H9 (cell line): ENCODE measurements at regions not wholly inside any gene's neighbourhood (a gene's known extent, or its start where the extent isn't known, plus 50 kb on each side); places are given as distances from the start of the nearest gene placed in this dataset.

Experiments
- DNase-seq: peaks from one replicate; pipeline ENCODE4 v3.0.0-alpha.2; 2017
- H2AFZ ChIP-seq: one replicate; pipeline ENCODE4 v1.6.1; 2013; ENCODE audit warnings: mild to moderate bottlenecking, low read length, control low read depth, moderate library complexity
- H2AK5ac ChIP-seq: 2 replicates; pipeline ENCODE4 v1.6.1; 2013; ENCODE audit warnings: low read length, control low read depth, mixed read lengths; ENCODE audit not compliant: insufficient read length
- H2BK120ac ChIP-seq: one replicate; pipeline ENCODE4 v1.6.1; 2013; ENCODE audit warnings: low read depth, mild to moderate bottlenecking, low read length, control low read depth, inconsistent platforms; ENCODE audit not compliant: poor library complexity, severe bottlenecking
- H2BK12ac ChIP-seq: 2 replicates; pipeline ENCODE4 v1.6.1; 2013; ENCODE audit warnings: low read length, control low read depth, mixed read lengths, low read depth; ENCODE audit not compliant: insufficient read length
- H2BK15ac ChIP-seq: 2 replicates; pipeline ENCODE4 v1.6.1; 2013; ENCODE audit warnings: low read depth, low read length, control low read depth
- H2BK20ac ChIP-seq: one replicate; pipeline ENCODE4 v1.6.1; 2013; ENCODE audit warnings: low read depth, mild to moderate bottlenecking, low read length, control low read depth, inconsistent platforms; ENCODE audit not compliant: poor library complexity, severe bottlenecking
- H2BK5ac ChIP-seq: 2 replicates; pipeline ENCODE4 v1.6.1; 2013; ENCODE audit warnings: low read length, control low read depth, mixed read lengths; ENCODE audit not compliant: insufficient read length
- H3K14ac ChIP-seq: 2 replicates; pipeline ENCODE4 v1.6.1; 2013; ENCODE audit warnings: low read length, control low read depth; ENCODE audit not compliant: insufficient read depth
- H3K18ac ChIP-seq: 2 replicates; pipeline ENCODE4 v1.6.1; 2013; ENCODE audit warnings: low read depth, mild to moderate bottlenecking, mixed read lengths, low read length, control low read depth; ENCODE audit not compliant: insufficient read length
- H3K23ac ChIP-seq: 2 replicates; pipeline ENCODE4 v1.6.1; 2013; ENCODE audit warnings: low read length, control low read depth, mixed read lengths, low read depth; ENCODE audit not compliant: insufficient read length
- H3K23me2 ChIP-seq: 2 replicates; pipeline ENCODE4 v1.6.1; 2013; ENCODE audit warnings: low read depth, mild to moderate bottlenecking, mixed read lengths, low read length, control low read depth; ENCODE audit not compliant: insufficient read length, poor library complexity, severe bottlenecking
- H3K27ac ChIP-seq: 2 replicates; pipeline ENCODE4 v1.5.1; 2013; ENCODE audit warnings: low read length, control low read depth, mixed read lengths, low read depth; ENCODE audit not compliant: insufficient read length
- H3K27me3 ChIP-seq: 2 replicates; pipeline ENCODE4 v1.6.1; 2013; ENCODE audit warnings: low read length, control low read depth, inconsistent platforms; ENCODE audit not compliant: insufficient read depth
- H3K4ac ChIP-seq: 2 replicates; pipeline ENCODE4 v1.6.1; 2013; ENCODE audit warnings: low read depth, mild to moderate bottlenecking, control low read depth, inconsistent platforms, low read length, moderate library complexity
- H3K4me1 ChIP-seq: 2 replicates; pipeline ENCODE4 v1.6.1; 2013; ENCODE audit warnings: low read length, control low read depth, inconsistent platforms; ENCODE audit not compliant: insufficient read depth
- H3K4me2 ChIP-seq: 2 replicates; pipeline ENCODE4 v1.6.1; 2013; ENCODE audit warnings: low read length, control low read depth, mixed read lengths; ENCODE audit not compliant: insufficient read length, insufficient read depth
- H3K56ac ChIP-seq: 2 replicates; pipeline ENCODE4 v1.6.1; 2013; ENCODE audit warnings: low read depth, mild to moderate bottlenecking, mixed read lengths, low read length, control low read depth; ENCODE audit not compliant: insufficient read length
- H3K79me1 ChIP-seq: 2 replicates; pipeline ENCODE4 v1.6.1; 2013; ENCODE audit warnings: low read depth, mild to moderate bottlenecking, moderate library complexity, low read length, control low read depth, inconsistent platforms; ENCODE audit not compliant: insufficient read depth, poor library complexity, severe bottlenecking
- H3K79me2 ChIP-seq: 2 replicates; pipeline ENCODE4 v1.6.1; 2013; ENCODE audit warnings: low read length, control low read depth, inconsistent platforms; ENCODE audit not compliant: insufficient read depth
- H3K9ac ChIP-seq: 2 replicates; pipeline ENCODE4 v1.6.1; 2013; ENCODE audit warnings: low read length, control low read depth, mixed read lengths; ENCODE audit not compliant: insufficient read length; ENCODE audit errors: extremely low read depth
- H3K9me3 ChIP-seq: one replicate; pipeline ENCODE4 v1.6.1; 2013; ENCODE audit warnings: low read depth, low read length, inconsistent platforms; ENCODE audit not compliant: control insufficient read depth
- H3T11ph ChIP-seq: one replicate; pipeline ENCODE4 v1.6.1; 2013; ENCODE audit warnings: mild to moderate bottlenecking, low read length, control low read depth, inconsistent platforms
- H4K20me1 ChIP-seq: one replicate; pipeline ENCODE4 v1.6.1; 2013; ENCODE audit not compliant: control insufficient read depth, insufficient read length, insufficient read depth
- H4K5ac ChIP-seq: 2 replicates; pipeline ENCODE4 v1.6.1; 2013; ENCODE audit warnings: low read depth, mild to moderate bottlenecking, mixed read lengths, low read length, control low read depth; ENCODE audit not compliant: insufficient read length
- H4K8ac ChIP-seq: replicated peaks from 2 replicates; pipeline ENCODE4 v1.6.1; 2013; ENCODE audit warnings: low read length, control low read depth, mixed read lengths, low read depth; ENCODE audit not compliant: insufficient read length
- H4K91ac ChIP-seq: 2 replicates; pipeline ENCODE4 v1.6.1; 2013; ENCODE audit warnings: low read depth, mild to moderate bottlenecking, moderate library complexity, mixed read lengths, low read length, control low read depth; ENCODE audit not compliant: insufficient read length
- H3K27ac Mint-ChIP-seq, 3 experiments: 2 replicates in 2 of 3; 3 replicates in 1 of 3; pipeline ENCODE4 v1.8.0; 2020 to 2021; ENCODE audit warnings: mixed read lengths in 3 of 3, mild to moderate bottlenecking in 1 of 3, moderate library complexity in 1 of 3
- H3K27me3 Mint-ChIP-seq: 2 replicates; pipeline ENCODE4 v1.8.0; 2021; ENCODE audit warnings: low read depth, mild to moderate bottlenecking, moderate library complexity, mixed read lengths
- H3K36me3 Mint-ChIP-seq, 3 experiments: 2 replicates in 2 of 3; 3 replicates in 1 of 3; pipeline ENCODE4 v1.8.0; 2020 to 2021; ENCODE audit warnings: low read depth in 3 of 3, mixed read lengths in 3 of 3; ENCODE audit not compliant: insufficient read depth in 1 of 3
- H3K4me1 Mint-ChIP-seq, 2 experiments: 2 replicates each; pipeline ENCODE4 v1.8.0; 2020; ENCODE audit warnings: mixed read lengths in 2 of 2
- H3K4me3 Mint-ChIP-seq, 2 experiments: 2 replicates in 1 of 2; 3 replicates in 1 of 2; pipeline ENCODE4 v1.8.0; 2020 to 2021; ENCODE audit warnings: mild to moderate bottlenecking in 2 of 2, mixed read lengths in 2 of 2, moderate library complexity in 1 of 2
- H3K9me3 Mint-ChIP-seq, 2 experiments: 2 replicates in 1 of 2; 3 replicates in 1 of 2; pipeline ENCODE4 v1.8.0; 2020; ENCODE audit warnings: mild to moderate bottlenecking in 2 of 2, mixed read lengths in 2 of 2, moderate library complexity in 1 of 2
- WGBS: extraction: QIAGEN DNeasy Blood & Tissue Kit; methylation state at CpG from one replicate; pipeline ENCODE4 v1.1.7; 2013; ENCODE audit warnings: missing lambda C conversion rate, low lambda C conversion rate, mixed read lengths; ENCODE audit not compliant: insufficient read length; ENCODE audit errors: extremely low coverage; 5-methylcytosine and 5-hydroxymethylcytosine counted together
- TF ChIP-seq, protein P1 (sequence below): fragments of 200-600 bp; sonication (generic); conservative IDR thresholded peaks from 3 replicates; pipeline ENCODE4 v1.8.0; 2021; ENCODE audit warnings: antibody characterized with exemption, mild to moderate bottlenecking

DNA sequence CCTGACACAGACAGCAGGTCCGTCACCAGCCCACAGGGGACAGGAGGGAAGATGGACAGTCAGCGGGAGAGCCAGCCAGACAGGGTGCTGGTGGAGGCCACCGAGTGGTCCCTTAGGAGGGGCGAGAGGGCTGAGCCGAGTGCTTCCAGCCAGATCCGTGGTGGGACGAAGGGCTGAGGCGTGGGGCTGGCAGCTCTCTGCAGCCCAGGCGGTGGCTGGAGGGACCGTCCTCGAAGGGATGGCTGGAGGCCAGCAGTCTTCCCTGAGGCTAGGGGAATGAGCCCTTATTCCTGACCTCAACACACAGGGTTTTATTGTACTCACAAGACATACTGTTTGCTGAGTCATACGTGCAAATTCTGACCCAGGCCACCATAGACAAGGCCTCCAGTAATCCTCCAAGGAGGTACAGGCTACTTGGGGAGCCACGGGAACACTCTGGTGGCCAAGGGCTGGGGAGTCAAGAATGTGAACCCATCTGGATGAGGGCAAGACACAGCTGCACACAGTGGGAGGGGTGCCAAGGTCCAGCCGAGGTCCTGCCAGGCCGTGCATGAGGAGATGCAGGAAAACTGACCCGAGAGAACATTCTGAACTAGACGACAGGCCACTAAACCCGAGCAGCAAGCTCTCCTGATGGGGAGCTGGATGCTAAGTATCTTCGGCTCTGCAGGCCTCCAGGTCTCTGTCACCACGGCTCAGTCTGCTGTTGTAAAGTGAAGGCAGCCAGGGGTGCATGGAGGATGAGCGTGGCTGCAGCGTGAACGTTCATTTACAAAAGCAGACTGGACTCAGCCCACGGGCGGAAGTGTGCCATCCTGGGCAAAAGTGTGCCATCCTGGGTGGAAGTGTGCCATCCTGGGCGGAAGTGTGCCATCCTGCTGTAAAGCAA is 242.5 kb downstream of the TTLL2 start:
- no peaks in the 10 kb centered on the region for H3K79me2 ChIP-seq
- H3K27me3 Mint-ChIP-seq = peaks cover 6% of the 10 kb centered on the region
- no peaks in the 10 kb centered on the region for H3K36me3 Mint-ChIP-seq
- no peaks in the 10 kb centered on the region for H3K79me1 ChIP-seq
- H2BK12ac ChIP-seq = no peak overlapping the region
- H3T11ph ChIP-seq = no peak overlapping the region
- H3K27ac ChIP-seq = no peak overlapping the region
- H3K4me1 ChIP-seq = no peaks in the 10 kb centered on the region; the same call in 1 of the 2 replicates
- no peak overlapping the region for H3K23ac ChIP-seq
- H2BK15ac ChIP-seq = no peak overlapping the region
- no peak overlapping the region for H3K18ac ChIP-seq
- H2AFZ ChIP-seq = no peak overlapping the region
- H4K5ac ChIP-seq = no peak overlapping the region
- DNase-seq = no peak
- TF ChIP-seq, protein P1, sequence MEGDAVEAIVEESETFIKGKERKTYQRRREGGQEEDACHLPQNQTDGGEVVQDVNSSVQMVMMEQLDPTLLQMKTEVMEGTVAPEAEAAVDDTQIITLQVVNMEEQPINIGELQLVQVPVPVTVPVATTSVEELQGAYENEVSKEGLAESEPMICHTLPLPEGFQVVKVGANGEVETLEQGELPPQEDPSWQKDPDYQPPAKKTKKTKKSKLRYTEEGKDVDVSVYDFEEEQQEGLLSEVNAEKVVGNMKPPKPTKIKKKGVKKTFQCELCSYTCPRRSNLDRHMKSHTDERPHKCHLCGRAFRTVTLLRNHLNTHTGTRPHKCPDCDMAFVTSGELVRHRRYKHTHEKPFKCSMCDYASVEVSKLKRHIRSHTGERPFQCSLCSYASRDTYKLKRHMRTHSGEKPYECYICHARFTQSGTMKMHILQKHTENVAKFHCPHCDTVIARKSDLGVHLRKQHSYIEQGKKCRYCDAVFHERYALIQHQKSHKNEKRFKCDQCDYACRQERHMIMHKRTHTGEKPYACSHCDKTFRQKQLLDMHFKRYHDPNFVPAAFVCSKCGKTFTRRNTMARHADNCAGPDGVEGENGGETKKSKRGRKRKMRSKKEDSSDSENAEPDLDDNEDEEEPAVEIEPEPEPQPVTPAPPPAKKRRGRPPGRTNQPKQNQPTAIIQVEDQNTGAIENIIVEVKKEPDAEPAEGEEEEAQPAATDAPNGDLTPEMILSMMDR = no peak
- no peaks in the 10 kb centered on the region for H3K9me3 Mint-ChIP-seq
- H3K27ac Mint-ChIP-seq = no peak overlapping the region
- WGBS = no CpG with 5 or more reads among the region's 26 CpGs
- no peak overlapping the region for H2BK20ac ChIP-seq
- no peak overlapping the region for H3K56ac ChIP-seq
- no peak overlapping the region for H4K91ac ChIP-seq
- no peaks in the 10 kb centered on the region for H3K23me2 ChIP-seq
- no peaks in the 10 kb centered on the region for H3K27me3 ChIP-seq
- no peak overlapping the region for H2BK120ac ChIP-seq
- no peaks in the 10 kb centered on the region for H3K9me3 ChIP-seq
- no peak overlapping the region; the same call in 1 of the 2 replicates for H3K14ac ChIP-seq
- no peak overlapping the region for H4K8ac ChIP-seq
- no peak overlapping the region for H3K4me3 Mint-ChIP-seq
- no peak overlapping the region for H3K9ac ChIP-seq
- no peak overlapping the region for H2BK5ac ChIP-seq
- H3K4ac ChIP-seq = no peak overlapping the region
- H3K4me1 Mint-ChIP-seq = peaks cover 0 to 4% of the 10 kb centered on the region in 2 experiments; a peak in 2 of 4 replicates
- H2AK5ac ChIP-seq = no peak overlapping the region
- no peaks in the 10 kb centered on the region for H4K20me1 ChIP-seq
- no peak overlapping the region for H3K4me2 ChIP-seq
